NCI-H146 (cell line): ENCODE measurements at regions not wholly inside any gene's neighbourhood (a gene's known extent, or its start where the extent isn't known, plus 50 kb on each side); places are given as distances from the start of the nearest gene placed in this dataset.
"Not testable (repeated sequence)": the region's sequence is repeated elsewhere in the genome, so short reads cannot be mapped to it uniquely, and the experiment has no call there.

ENCODE experiments used
- DNase-seq: peaks from one replicate; lab custom pipeline; 2025; lab: John Stamatoyannopoulos, UW

DNA sequence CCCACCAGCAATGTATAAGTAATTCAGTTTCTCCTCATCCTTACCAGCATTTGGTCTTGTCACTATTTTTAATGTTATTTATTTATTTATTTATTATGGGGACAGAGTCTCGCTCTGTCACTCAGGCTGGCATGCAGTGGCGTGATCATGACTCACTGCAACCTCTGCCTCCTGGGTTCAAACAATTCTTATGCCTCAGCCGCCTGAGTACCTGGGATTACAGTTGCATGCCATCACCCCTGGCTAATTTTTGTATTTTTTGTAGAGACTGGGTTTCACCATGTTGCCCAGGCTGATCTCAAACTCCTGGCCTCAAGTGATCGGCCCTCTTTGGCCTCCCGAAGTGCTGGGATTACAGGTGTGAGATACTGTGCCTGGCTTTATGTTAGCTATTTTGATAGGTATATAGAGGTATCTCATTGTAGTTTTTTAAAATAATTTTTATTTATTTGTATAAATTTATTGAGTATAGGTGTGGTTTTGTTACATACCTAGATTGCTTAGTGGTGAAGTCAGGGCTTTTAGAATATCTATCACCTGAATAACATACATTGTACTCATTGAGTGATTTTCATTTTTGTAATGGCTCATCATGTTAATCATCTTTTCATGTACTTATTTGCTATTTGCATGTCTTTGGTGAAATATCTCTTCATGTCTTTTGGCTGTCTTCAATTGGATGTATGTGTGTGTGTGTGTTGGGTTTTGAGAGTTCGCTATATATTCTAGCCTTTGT is 53.3 kb downstream of the TANC2 start:
- no peak for DNase-seq

- DNase-seq = no peak
Observed at GRCh38 chr17:63022567-63022966, 56.5 kb downstream of the TANC2 start.

DNA sequence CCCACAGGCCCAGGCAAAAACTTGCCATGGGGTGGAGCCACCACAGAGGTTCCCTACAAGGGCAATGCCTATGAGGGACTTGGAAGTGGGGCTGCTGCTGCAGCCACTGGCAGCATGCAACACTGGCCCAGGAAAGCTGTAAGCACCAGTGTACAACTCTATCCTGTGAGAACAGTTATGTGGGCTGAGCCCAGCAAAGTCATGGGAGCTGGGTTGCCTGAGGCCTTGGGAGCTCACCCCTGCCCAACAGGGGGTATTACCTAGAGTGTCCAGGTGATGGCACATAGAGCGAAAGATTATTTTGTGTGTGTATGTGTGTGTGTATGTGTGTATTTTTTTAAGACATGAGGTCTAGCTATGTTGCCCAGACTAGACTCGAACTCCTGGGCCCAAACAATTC is 57.0 kb downstream of the TANC2 start:
- DNase-seq = no peak

DNA sequence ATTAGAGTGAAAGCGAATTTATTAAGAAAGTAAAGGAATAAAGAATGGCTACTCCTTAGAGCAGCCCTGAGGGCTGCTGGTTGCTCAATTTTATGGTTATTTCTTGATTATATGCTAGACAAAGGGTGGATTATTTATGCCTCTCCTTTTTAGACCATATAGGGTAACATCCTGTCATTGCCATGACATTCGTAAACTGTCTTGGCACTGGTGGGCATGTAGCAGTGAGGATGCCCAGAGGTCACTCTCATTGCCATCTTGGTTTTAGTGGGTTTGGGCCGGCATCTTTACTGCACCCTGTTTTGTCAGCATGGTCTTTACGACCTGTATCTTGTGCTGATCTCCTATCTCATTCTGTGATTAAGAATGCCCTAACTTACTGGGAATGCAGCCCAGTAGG is 58.2 kb downstream of the TANC2 start:
- DNase-seq = no peak

- no peak for DNase-seq
Observed at GRCh38 chr17:63024716-63025115, 58.7 kb downstream of the TANC2 start.

- not testable (repeated sequence) for DNase-seq
Observed at GRCh38 chr17:63025637-63026036, 59.6 kb downstream of the TANC2 start.

DNA sequence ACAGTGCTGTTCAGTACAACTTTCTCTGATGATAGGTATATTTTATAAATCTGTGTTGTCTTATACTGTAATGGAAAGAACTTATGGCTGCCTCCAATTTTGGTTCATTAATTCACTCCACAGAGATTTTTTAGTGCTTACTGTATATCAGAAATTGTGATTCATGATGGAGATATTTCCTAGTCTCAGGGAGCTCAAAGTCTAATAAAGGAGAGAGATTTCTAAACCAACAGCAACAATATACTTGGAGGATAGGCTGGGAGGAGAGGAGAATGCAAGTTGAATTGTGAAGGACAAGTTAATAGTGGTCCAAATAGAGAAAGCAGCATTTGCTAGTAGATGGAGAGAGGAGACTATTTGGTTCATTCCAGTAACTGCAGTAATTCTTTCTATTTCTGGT is 63.5 kb downstream of the TANC2 start:
- no peak for DNase-seq

DNA sequence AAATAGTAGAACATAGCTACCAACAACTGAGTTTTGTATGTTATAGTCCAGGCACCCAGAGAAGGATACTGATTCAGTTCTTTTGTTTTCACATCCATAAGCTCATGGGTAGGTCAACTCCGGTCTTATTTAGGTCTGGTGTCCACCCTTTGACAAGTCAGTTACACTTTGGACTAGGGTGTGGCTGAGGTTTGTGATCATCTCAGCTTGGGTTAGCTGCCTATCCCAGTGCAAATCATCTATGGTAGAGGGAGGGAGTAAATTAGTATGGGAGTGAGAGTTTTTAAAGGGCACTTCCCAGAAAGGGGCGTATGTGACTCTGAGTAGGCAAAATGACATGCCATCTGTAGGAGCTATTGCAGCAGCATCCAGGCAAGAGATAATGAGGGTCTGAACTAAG is 66.1 kb downstream of the TANC2 start:
- DNase-seq = no peak

GRCh38 chr17:63033142-63033541 is 67.1 kb downstream of the TANC2 start:
- no peak for DNase-seq

GRCh38 chr17:63035271-63035670 is 69.2 kb downstream of the TANC2 start:
- no peak for DNase-seq

GRCh38 chr17:63035695-63036094 is 69.7 kb downstream of the TANC2 start:
- no peak for DNase-seq

DNA sequence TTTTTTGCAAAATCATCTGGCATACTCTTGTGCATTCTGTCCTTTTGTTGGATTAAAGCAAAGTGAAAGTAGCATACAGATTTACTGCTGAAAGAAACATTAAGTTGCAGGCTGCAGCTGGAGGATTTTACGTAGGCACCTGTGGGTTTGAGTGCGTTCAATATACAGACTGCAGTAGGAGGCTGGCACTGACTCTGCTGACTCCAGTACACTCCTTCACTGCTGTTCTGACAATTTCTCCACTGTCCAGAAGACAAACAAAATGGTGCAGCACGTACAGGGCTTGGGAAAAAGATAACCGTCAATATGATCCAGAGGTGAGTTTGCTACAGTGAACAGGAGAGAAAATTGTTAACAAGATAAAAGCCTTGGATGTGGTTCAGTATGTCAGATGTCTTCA is 73.3 kb downstream of the TANC2 start:
- peak; percentile 35 for DNase-seq

DNA sequence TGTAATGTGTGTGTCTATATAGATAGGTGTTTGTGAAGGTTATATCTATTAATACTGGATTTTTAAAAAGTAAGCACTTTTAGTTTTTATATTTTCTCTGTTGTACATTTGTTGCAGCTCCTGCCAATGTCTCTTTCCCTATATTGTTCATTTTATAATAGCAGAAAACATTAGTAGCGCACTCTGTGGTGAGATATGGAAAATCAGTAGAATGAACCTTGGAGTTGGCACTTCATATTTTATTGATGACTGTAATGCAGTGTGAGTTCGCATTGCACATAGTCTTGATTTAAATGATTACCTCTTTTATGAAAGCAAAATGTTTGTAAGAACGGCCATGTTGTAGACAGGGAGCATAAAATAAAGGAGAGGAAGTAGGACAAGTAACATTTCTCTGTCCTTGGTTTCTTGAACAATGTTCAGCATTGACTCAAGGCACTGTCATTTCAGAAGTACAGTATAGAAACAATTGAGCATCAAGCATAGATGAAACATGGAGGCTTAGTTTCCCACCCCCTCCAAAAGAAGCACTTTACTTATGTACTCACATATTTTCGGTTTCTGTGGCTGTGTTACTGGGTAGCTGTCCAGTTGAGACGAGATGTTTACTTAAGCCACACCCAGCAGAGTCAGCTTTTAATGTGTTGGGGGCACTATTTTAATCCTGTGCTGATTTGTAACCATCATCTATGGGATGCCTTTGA is 74.0 kb downstream of the TANC2 start:
- DNase-seq = peak; percentile 28

GRCh38 chr17:63040816-63041215 is 74.8 kb downstream of the TANC2 start:
- no peak for DNase-seq

GRCh38 chr17:63041251-63041650 is 75.2 kb downstream of the TANC2 start:
- no peak for DNase-seq

DNA sequence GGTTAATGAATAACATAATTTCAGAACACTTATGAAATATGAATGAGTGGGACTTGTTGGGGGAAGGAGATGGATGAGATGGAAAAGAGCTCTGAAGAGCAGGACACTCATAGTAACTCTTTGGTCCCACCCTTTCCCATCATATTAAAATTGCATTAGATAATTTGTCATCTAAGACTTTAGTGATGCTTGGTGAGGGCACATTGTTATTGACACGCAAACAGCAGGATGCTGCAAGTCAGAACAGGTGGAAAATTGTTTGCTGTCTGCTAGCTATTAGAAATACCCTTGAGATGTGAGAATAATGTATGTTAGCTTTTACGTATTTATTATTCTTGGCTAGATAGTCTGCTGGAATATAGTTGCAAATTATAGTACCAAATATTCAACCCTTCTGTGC is 75.7 kb downstream of the TANC2 start:
- peak; percentile 60 for DNase-seq

DNA sequence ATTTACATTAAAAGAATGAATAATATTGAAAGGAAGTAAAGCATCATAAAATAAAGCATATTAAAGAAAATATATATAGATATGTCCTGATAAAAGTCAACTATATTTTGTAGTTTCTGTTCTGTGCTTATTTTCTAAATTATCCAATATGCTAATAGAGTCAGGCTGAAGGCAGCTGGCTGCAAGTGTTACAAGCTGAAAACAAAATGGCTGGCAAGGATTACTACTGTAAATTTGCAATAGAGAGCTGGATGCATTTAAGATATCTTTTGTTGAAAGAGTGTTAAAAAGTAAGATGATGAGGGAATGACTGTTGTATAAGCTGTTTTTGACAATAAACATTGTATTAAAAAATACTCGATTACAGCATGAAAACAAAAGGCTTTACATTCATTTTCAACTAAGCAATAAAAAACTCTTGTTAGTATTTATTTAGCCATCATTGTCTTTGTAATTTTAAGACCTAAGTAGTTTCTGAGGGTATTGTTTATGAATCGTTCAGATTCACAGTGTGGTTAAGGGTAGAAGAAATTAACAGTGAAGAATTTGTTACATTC is 76.3 kb downstream of the TANC2 start:
- DNase-seq = peak; percentile 19

DNA sequence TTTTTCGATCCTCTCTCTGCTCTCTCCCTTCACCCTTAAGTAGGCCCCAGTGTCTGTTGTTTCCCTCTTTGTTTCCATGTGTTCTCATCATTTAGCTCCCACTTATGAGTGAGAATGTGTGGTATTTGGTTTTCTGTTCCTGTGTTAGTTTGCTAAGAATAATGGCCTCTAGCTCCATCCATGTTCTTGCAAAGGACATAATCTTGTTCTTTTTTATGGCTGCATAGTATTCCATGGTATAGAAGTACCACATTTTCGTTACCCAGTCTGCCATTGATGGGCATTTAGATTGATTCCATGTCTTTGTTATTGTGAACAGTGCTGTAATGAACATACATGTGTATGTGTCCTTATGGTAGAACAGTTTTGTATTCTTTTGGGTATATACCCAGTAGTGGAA is 91.5 kb downstream of the TANC2 start:
- DNase-seq = not testable (repeated sequence)

DNA sequence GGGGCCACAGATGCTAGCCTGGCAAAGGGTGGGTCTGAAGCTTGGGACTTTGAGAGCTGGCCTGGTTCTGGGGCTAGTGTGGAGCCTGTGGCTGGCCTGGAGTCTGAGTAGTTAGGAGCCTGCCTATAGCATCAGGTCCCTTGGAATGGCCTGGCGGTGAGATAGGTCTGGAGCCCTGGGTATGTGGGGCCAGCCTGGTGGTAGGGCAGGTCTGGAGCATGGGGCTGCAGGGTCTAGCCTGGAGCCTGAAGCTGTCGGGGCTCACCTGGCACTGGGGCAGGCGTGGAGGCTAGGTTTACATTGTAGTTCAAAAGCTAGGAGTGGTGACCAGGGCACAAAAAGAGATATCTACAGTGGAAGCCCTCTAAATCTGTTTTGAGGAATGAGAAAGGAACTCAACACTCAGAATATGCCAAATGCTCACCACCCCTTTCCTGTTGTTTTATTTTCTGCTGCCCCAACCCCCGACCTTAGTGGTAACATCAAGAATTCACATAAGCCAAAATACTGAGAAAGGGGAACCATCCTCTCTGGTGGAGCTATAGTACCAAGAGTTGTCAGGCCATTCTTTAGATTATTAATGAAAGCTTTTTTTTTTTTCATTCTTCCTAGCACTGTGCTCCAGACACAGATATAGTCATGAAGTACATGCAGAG is 100.3 kb downstream of the TANC2 start:
- DNase-seq = no peak

- DNase-seq = no peak
Observed at GRCh38 chr17:63069245-63069644, 103.2 kb downstream of the TANC2 start.

- no peak for DNase-seq
Observed at GRCh38 chr17:63070031-63070430, 104.0 kb downstream of the TANC2 start.

- DNase-seq = no peak
Observed at GRCh38 chr17:63071797-63072196, 105.8 kb downstream of the TANC2 start.

DNA sequence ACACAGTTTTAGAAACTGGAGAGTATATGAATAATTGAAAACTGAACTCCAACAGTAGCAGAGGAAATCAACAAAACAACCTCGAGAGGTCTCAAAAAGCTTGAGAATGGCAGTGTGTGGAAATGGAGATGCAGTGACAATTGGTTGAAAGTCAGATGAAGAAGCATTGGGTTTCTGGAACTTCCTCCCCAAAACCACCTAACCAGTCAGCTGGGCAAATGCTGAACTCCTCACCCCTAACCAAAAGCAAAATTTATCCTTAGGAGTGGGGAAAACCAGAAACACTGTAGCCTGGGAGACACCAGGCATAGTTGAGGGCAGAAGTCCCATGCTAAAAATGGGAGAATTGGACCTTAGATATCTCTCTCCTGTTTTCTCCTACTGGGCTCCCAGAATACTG is 109.9 kb downstream of the TANC2 start:
- no peak for DNase-seq
